NOMO-1 treated with dmso at 0.1 percent for 144 hours (cell line): ENCODE measurements at regions not wholly inside any gene's neighbourhood (a gene's known extent, or its start where the extent isn't known, plus 50 kb on each side); places are given as distances from the start of the nearest gene placed in this dataset.
"Not testable (repeated sequence)": the region's sequence is repeated elsewhere in the genome, so short reads cannot be mapped to it uniquely, and the experiment has no call there.

Experiments used
- DNase-seq: peaks from one replicate; lab custom pipeline; 2025; ENCODE audit not compliant: unreplicated experiment; lab: John Stamatoyannopoulos, UW

DNA sequence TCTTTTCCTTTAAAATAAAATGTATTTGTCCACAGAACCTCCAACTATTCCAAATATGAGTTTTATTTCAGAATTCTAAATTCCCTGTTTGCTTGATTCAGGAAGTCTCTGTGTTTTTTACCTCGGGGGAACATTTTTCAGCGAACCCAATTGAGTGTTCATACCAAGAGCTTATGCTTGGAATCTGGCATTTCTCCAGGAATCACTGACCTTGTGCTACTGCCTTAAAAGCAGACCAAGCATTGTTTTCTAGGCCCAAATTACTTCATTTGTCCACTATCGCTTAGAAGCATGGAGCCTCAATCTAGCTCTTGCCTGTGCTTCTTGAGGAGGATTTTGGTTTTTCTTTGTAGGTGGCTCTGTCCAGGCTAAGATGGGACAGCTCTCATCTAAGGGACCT, 59.4 kb downstream of the EBLN1 start:
- no peak for DNase-seq

- DNase-seq, result no peak
These were observed 61.1 kb downstream of the EBLN1 start for GRCh38 chr10:22156750-22157149.

DNA sequence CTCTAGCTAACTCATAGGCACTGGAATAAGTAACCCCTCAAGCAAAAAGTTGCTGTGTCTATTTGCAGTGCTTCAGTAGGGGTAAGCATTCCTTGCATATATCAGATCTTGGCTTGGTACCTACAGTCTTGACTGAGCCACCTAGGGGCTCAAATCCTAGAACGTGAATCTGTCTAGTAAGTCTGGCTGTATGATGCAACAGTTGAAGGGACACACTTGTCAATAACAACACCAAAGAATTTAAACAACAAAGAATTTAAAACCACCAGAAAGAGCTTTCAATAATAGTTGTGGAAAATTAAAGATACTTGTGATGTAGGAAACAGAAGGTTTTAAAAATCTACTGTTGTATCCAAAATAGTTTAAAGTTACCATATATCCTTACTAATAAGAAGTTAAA, 65.4 kb downstream of the EBLN1 start:
- DNase-seq, result no peak

- DNase-seq, result no peak
These were observed 67.0 kb downstream of the EBLN1 start for GRCh38 chr10:22150842-22151241.

GRCh38 chr10:22148961-22149360, 68.9 kb downstream of the EBLN1 start:
- no peak for DNase-seq

DNA sequence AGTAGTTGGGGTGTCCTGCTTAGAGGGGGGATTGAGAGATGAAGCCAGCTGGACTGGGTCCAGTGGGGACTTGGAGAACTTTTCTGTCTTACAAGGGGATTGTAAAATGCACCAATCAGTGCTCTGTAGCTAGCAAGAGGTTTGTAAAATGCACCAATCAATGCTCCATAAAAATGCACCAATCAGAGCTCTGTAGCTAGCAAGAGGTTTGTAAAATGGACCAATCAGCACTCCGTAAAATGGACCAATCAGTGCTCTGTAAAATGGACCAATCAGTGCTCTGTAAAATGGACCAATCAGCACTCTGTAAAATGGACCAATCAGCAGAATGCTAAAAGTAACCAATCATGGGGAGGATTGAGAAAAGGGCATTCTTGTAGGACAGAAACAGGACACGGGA, 71.9 kb downstream of the EBLN1 start:
- DNase-seq, result not testable (repeated sequence)

DNA sequence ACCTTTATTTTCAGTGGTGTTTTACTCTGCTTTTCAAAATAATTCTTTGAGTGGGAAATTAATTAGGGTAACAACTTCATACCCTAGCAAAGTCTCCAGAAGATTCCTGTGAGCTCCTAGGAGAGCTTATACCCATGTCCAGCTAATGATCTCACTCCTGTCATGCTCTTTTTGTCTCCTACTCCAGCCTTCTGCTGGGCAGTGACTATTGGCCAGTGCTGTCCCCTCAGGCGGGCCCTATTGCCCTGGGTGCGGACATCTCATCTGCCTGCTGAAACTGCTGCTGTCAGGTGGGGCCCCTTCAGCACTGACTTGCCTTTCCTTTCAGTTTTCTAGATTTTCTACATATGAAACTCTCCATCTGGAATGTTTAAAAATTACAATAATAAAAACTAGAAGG, 80.3 kb downstream of the EBLN1 start:
- DNase-seq, result no peak

- DNase-seq, result no peak
These were observed 82.2 kb downstream of the EBLN1 start for GRCh38 chr10:22135591-22135990.

- peak; percentile 97 for DNase-seq
These were observed 83.8 kb downstream of the EBLN1 start for GRCh38 chr10:22133749-22134624.

DNA sequence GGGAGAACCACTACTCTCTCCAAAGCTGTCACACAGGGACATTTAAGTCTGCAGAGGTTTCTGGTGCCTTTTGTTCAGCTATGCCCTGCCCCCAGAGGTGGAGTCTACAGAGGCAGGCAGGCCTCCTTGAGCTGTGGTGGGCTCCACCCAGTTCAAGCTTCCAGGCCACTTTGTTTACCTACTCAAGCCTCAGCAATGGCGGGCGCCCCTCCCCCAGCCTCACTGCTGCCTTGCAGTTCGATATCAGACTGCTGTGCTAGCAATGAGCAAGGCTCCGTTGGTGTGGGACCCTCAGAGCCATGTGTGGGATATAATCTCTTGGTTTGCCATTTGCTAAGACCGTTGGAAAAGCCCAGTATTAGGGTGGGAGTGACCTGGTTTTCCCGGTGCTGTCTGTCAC, 87.0 kb downstream of the EBLN1 start:
- not testable (repeated sequence) for DNase-seq

GRCh38 chr10:22129612-22130011, 88.2 kb downstream of the EBLN1 start:
- not testable (repeated sequence) for DNase-seq

- not testable (repeated sequence) for DNase-seq
These were observed 96.6 kb downstream of the EBLN1 start for GRCh38 chr10:22121181-22121580.

DNA sequence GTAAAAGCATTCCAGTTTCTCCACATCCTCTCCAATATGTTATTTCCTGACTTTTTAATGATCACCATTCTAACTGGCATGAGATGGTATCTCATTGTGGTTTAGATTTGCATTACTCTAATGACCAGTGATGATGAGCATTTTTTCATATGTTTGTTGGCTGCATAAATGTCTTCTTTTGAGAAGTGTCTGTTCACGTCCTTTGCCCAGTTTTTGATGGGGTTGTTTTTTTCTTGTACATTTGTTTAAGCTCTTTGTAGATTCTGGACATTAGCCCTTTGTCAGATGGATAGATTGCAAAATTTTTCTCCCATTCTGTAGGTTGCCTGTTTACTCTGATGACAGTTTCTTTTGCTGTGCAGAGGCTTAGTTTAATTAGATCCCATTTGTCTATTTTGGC, 97.7 kb downstream of the EBLN1 start:
- DNase-seq, result not testable (repeated sequence)

- DNase-seq, result not testable (repeated sequence)
These were observed 98.2 kb downstream of the EBLN1 start for GRCh38 chr10:22119575-22119974.

GRCh38 chr10:22111705-22112104, 106.1 kb downstream of the EBLN1 start:
- DNase-seq, result no peak

DNA sequence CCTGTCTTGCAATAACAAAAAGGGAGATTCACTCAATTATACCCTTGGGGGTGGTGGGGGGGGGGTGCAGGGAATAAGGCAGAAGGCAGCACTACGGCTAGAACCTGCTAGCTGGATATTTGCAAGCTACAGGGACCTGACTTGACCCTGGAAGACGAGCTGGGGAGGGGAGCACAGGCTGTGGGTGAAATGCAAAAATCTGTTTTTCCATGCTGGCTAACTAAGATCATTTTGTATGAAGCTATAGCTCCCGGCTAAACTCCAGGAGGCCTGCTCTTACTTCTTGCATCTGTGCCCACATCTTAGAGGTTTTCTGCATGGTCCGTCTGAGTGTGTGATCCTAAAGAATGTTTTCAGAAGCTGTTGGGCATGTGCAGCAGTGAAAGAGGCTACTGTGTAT, 106.6 kb downstream of the EBLN1 start:
- DNase-seq, result no peak

- DNase-seq, result no peak
These were observed 107.1 kb downstream of the EBLN1 start for GRCh38 chr10:22110761-22111160.

GRCh38 chr10:22105270-22105669, 101.7 kb upstream of the DNAJC1 start:
- no peak for DNase-seq

- DNase-seq, result no peak
These were observed 100.4 kb upstream of the DNAJC1 start for GRCh38 chr10:22103701-22104470.

- DNase-seq, result no peak
These were observed 94.2 kb upstream of the DNAJC1 start for GRCh38 chr10:22097696-22098095.

DNA sequence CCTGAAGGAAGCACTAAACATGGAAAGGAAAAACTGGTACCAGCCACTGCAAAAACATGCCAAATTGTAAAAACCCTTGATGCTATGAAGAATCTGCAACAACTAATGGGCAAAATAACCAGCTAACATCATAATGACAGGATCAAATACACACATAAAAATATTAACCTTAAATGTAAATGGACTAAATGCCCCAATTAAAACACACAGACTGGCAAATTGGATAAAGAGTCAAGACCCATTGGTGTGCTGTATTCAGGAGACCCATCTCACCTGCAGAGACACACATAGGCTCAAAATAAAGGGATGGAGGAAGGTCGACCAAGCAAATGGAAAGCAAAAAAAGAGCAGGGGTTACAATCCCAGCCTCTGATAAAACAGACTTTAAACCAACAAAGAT, 87.7 kb upstream of the DNAJC1 start:
- DNase-seq, result not testable (repeated sequence)

GRCh38 chr10:22087402-22087738, 83.8 kb upstream of the DNAJC1 start:
- DNase-seq, result no peak
